Activated CD4-positive, alpha-beta T cell treated with anti-CD3 and anti-CD28 coated beads, Interleukin-2, Interleukin-6, amounts not matched to agents 100 ng/mL and 50 ng/mL, durations not matched to agents 16 hours and 8 hours (primary cell): ENCODE measurements at regions not wholly inside any gene's neighbourhood (a gene's known extent, or its start where the extent isn't known, plus 50 kb on each side); places are given as distances from the start of the nearest gene placed in this dataset.

Source experiments
- DNase-seq: peaks from one replicate; pipeline ENCODE4 v3.0.0-alpha.2; 2020

DNA sequence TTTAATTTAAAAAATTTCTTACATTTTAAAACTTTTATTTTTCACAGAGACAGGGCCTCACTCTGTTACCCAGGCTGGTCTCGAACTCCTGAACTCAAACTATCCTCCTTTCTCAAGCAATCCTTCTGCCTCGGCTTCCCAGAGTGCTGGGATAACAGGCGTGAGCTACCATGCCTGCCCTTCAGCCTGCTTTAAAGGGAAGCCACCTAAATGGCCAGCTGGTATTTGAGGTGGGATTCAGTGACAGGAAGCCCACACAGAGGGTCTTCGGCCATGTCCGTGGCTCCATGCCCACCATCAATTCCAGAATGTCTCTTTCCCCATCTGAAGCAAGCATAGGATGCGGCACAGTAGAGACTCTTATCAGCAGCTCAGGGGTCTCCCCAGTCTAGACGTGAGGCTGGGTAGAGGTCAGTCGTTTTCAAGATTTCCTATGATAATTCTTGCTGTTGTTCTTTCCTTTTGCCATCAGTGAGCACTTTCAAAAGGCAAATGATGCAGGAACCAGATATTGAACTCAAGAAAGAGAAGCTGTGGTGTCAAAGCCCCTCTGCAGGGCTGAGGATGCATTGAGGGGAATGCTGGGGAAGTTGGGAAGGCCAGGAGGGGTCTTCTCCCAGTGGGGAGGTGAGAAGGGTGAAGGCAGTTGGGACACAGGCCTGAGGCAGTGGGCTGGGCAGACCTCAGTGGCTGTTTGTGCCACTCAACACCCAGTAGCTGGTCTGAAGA lies 291.5 kb upstream of the IGFBP3 start:
- no peak for DNase-seq

DNA sequence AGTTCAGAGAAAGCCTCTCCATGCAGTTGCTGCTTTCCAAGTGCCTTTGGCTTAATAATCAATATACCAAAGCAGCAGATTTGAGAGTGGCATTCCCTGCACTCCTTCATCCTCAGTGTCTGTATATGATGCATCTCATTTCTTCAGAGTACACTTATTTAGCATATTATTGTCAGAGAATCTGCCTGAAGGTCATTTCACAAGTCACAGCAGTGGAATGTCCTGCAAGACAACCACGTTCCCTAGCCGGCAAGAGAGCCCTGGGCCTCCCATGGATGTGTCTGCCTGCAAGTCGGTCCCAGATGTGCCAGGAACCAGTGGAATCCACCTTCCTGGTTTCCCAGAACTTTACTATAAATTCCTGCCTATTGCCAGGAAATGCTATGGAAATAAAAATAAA lies 289.4 kb upstream of the IGFBP3 start:
- no peak for DNase-seq

DNA sequence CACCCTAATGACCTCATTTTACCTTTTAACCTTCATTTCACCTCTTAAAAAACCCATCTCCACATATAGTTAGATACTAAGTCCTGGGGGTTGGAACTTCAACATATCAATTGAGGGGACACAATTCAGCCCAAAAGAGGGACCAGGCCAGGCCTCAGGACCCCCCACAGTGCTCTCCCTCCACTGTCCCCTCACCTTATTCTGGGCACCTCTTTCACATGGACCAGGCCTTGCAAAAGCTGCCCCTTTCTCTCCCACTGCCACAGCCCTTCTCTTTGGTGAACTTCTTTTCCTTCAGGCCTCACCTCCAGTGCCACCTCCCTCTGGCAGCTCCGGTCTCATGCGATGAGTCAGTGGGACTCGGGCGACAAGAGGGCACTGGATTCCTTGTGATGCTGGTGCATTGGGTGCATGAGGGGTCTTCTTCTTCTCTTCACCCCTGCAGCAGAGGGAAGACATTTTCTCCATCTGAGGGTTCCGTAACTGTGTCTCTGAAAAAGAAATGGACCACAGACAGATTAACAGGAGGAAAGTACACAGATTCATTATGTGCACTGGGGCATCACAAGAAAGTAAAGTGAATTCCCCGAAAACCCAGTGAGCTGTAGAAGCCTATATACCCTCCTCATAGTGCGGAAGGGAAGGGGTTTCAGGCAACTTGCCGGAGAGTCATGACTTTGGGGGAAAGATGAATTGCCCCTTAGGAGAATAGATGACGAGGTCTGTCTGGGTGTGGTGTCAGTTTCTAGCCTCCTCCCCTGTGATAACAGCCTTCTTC lies 288.7 kb upstream of the IGFBP3 start:
- DNase-seq, result no peak

DNA sequence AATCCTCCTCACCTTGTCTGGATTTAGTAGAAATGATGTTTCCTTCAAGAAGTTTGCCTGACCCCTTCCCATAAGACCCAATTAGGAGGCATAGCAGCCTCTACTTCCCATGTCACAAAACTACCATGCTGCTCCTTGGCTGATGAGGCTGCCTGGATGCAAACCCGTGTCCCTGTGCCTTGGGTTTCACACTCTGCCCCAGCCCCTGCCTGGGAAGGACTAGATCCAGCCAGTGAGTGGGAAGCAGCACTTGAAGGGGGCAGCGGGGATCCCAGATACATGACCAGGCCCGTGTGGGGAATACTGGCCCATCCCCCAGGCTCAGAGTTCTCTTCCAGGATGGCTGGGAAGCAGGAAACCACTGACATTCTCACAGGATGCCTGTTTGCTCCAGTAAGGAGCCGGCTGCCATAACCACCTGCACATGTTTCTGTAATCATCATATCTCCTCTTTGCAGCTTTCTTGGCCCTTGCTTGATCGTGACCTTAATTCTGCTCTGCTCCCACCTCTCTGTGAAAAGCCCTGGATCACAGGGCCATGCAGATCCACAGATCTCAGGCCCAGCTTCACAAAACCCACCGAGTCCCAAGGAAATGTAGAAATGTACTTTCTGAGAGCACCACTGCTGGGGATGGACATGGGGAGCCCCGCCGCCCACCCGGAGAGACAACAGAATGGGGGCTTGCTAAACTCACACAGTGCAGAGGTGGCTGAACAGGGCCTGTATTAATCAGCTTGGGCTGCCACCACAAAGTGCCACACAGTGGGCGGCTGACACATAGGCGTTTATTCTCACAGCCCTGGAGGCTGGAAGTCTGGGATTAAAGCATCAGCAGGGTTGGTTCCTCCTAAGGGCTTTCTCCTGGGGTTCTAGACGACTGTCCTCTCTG lies 287.8 kb upstream of the IGFBP3 start:
- no peak for DNase-seq

DNA sequence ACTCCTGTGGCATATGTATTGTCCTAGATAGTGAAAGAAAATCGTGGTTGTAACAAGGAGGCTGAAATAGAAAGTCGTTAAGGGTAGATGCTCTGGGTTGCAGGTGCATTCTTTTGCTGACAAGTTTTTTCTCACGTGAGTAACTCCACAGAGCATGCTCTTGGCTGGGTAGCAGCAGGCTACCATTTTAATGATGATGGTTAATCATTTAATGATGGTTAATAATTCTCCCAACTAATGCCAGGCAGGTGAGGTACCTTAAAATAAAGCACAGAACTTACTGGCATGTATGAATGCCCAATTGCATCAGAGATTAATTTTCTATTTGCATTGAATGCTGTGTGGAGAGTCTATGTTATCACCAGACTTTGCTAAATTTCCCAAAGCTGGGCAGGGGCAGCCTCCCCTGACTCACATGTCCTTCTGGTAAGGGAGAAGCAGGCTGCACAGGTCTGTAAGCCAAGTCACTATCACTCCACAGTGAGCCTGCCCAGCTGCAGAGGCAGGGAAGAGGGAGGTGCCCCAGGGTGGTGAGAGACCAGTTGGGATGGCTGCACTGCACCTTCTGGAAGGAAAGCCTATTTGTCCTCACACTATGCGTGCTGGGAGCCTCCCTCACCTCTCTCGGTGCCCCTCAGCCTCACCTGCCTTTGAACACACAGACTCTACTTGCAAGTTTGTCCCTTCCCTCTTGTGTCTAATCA lies 287.0 kb upstream of the IGFBP3 start:
- DNase-seq, result no peak

DNA sequence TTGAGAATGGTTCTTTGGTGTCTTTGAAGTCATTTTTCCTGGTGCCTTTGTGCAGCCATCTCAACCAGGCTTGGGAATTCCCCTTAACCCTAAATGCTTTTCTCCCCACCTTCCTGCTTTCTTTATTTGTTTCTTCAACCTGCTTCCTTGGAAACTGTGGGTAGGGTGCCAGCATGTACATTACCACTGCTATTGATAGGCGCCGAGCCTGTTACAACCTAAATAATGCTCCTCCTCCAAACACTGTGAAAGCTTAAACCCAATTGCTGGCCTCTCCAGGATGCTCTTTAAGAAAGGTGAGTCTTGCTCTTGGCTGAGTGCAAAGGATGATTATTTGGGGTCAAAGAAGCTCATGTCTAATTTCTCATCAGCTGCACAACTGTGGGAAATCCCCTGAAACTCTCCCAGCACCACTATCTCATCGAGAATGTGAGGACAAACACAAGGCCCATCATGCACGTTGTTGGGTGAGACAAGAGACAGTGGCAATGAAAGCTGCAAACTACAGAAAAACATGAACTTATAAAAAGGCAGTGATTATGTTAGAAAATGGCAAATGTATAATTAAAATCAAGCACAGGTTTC lies 285.5 kb upstream of the IGFBP3 start:
- DNase-seq, result no peak

DNA sequence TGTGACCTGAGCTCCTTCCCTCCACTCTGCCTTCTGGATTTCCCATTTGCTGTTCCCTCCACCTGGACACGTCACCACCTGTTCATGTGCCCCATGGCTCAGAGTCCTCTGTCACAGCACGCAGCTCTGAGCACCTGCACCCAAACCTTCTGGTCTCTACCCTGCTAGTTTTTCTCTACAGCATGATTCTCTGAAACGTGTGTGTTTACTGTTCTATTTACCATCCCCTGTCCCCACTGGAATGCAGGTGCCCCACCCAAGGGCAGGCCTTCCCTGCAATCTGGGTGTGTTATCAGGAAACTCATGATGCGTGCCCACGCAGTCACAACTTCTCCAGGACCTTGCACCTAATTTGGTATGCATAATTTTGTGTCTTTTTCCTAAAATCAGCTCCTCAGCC lies 284.4 kb upstream of the IGFBP3 start:
- no peak for DNase-seq

DNA sequence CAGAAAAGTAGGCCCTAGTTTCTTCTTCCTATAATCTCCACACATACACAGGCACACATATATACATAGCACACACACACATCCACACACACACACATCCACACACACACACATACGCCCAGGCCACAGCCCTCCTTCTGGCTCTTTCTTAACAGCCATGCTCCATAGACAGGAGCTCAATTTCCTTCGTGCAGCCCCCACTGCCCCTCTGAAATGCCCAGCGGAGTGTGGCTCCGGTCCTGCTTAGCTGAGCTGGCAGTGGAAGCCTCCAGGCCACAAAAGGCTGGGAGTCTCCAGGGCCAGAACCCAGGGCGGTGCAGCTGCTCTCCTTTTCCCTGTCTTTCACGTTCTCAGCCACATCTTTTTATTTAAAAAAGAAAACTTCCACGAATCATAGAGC lies 282.9 kb upstream of the IGFBP3 start:
- no peak for DNase-seq

DNA sequence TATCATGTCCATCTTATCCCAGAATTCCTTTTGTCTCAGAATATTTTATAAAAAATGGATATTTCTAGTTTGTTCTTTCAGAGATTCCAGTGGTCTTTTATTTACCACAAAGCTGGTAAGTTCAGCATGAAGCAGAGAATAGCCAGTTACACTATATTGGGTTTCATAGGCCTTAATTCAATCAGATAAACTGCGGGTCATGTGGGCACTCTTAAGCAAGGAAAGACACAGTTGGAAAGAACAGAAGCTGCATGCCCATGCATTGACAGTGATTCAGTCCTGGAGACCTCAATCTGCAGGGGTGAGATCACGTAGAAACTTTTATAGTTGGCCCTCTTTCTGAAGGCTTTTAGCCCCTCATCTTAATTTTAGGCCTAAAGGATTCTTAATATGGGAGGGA lies 281.3 kb upstream of the IGFBP3 start:
- no peak for DNase-seq

DNA sequence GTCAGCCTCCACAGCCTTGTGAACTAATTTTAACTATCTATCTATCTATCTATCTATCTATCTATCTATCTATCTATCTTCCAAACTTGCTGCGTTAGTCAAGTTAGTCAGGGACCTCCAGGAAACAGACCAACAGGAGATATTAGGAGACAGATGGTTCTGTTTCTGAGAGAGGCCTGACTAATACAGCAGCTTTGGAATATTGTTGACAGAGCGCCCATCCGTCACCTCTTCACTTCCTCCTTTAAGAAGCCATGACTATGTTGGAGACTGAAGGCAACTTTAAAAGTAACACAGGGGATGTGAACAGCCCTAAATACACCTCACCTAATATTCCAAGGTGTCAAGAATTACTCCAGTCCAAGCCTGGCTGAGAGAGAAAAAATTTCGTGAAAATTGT lies 280.9 kb upstream of the IGFBP3 start:
- no peak for DNase-seq

DNA sequence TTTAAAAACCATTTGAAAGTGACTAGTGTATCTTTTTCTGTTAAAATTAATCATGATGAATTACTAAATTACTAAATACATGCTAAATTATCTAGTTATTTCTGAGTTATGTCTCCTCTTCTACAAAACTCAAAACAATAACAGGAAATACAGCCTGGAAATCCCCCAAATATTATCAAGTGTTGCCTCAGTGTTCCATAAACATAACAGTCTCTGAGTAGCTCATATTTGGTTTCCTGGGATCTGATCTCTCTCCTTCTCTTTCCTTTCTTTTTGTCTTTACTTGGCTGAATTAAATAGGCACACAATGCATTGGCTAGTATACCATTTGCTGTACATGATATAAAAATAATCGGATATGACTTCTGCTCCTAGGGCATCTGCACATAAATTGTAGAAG lies 277.6 kb upstream of the IGFBP3 start:
- DNase-seq, result no peak

DNA sequence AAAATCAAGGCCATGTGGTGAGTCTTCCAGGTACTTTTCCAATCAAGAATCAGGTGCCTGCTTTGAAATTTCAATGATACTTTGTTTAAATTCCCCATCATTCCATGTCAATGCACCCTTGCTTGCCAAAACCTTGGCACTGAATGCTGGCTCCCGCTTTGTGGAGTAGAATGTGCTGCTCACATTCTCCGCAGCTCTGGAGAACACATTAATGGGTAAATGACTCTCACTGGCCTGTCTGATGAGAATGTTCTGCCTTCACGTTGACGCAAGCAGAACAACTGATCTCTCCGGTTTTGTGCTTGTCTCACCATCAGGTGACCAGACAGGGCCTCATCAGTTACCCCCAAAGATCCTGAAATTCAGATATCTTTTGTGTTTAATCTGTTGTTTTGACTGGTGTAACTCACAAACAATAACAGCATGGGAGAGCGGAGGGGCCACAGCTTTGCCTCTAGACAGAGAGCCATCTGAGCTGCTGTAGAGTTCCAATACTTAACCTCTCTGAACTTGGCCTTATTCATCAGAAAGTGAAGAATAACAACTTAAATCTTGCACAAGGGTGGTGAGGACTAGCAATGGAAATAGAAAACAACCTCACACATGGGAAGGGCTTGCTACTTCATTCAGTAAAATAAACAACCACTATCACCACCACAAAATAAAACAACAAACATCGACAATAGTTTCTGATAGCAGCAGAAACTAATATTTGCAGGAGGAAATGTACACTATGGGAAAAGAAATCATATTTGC lies 276.9 kb upstream of the IGFBP3 start:
- DNase-seq, result no peak

DNA sequence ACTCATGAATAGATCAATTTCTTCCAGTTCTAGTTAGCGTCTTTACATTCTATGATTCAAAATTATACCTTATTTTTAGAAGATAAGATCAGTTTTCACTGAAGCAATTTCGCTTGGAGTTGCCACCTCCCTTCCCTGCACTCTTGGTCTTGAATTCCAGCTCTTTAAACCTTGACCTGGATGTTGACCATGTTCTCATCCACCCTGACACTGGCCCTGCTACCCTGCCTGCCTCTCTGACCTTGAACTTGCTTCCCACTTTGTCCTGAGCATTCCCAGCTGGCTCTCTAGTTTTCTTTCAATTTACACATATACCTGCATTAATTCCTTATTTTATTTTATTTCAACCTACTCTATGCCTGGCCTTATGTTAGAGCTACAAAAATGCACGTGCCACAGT lies 274.9 kb upstream of the IGFBP3 start:
- no peak for DNase-seq

DNA sequence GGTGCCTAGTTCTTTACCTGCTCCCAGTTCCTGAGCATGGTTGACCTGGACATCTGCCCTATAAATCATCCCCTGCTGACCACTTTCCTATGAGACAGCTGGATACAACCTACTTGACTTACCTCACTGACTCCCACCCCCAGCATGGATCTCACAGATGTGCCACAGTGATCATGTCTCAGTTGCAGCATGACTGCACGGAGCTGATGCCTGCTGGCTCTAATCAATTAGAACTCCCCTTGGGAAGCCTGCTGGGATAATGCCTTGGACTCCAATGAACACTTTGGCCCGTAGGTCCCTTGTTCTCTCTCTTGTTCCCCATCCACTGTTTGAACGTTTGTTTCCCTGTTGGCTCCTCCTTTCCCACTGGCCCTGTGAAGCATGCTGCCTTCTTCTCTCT lies 271.2 kb upstream of the IGFBP3 start:
- no peak for DNase-seq

DNA sequence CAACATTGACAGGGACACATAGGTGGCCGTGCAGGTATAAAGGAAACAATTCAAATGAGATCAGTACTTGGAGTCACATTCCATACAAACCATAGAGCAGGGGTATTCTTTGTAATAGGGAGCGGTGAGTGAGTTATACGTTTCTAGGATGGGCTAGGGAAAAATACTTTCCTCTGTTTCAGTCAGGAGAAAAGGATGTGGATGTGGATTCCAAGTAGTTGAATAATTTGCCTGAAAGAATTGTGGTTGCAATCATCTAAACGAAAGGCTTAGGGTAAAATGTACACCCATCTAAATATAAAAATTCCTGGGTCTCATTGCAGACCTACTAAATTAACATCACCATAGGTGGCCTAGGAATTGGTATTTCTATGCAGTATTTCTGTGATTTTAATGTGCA lies 270.7 kb upstream of the IGFBP3 start:
- no peak for DNase-seq

DNA sequence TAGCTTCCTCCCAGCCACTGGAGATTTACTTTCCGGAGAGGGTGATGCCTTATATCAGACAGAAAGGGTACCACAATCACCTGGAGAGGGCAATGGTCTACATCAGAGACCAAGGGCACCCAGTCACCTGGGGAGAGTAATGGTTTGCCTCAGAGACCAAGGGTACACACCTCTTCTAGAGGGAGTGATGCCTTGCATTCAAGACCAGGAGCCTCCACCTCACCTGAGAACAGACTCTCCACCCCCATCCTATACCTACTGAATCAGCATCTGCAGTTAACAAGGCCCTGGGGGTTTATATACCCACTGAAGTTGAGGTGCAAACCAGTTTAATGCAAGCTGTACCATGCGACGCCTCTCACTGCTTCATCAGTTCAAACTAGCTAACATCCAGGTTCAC lies 270.2 kb upstream of the IGFBP3 start:
- no peak for DNase-seq

DNA sequence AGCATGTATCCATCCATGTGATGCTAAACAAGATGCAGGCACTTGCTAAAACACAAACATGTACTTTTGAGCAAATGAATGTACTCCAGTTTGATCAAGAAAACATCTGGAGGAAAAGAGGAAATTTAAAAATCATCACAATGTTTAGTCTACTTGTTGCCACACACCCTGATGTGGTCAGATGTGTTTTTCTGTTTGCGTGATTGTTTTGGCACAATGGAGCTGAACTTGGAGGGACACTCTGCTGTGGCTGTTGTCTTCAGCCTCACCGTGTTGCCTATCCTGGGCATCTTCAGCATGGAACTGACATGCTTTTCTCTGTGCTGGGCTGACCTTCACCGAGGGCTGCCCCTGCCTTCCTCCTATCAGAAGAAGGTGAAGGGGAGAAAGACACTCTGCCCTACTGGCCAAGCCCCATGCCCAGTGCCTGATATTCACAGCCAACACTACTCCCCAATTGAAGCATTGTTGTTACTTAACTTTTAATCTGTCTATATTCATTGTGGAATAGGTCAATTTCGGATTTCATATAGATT lies 268.3 kb upstream of the IGFBP3 start:
- DNase-seq, result no peak

DNA sequence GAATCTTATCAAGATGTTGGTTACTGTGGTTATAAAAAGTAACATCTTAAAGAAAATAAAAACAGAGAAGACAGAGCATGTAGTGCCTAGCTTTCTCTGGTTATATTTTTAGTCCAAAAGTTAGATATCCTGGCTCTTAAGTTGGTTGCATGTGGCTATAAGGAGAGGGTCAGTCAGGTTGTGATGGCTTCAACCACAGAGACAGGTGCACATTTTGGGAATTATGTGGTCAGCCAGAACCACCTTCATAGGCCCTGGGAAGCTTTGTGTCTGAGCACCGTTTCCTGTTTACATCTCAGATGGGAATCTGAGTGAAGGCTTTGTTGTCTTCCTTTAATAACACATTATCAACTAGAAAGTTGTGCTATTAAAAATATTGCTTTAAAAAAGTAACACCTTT lies 265.1 kb upstream of the IGFBP3 start:
- DNase-seq, result no peak

DNA sequence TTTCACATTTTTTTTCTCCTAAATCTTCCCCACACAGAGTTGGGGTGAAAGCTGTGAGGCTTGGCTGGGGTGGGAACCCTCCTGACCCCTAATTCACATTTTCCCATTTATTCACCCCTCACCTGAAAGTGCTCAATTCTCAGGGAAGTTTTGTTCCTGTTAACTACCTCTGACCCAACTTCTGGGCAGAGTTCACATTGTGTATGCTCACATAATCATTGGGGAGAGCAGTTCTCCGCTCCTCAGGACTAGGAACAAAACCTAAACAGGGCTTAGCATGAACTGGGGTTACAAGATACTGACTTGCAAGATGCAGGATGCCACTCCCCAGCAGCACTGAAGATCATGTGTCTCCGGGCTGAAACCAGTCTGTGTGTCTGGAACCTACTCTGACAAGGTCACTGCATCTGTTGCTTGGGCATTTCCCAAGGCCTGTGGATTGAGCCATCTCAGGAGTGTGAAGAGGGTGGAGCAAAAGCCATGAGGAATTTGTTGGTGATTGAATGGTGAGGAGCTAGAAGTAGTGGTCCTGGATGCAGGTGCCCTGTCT lies 258.1 kb upstream of the IGFBP3 start:
- no peak for DNase-seq

DNA sequence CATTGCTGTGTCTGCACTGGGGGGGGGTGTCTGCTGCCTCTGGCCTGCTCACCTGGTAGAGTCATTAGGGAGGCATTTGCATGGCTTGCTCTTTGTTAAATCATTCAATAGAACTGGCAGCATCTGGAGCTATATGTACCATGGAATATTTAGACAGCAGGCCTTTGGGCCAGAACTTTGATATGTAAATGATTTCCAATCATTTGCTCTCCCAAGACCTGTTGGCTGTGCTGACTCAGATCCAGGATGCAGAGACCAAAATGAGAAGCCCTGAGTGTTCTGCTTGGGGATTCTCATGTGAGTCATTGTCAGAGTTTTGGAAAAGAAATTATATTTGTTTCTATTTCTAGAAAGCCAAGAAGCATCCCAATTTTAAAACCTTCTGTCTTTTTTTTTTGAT lies 257.6 kb upstream of the IGFBP3 start:
- DNase-seq, result no peak

DNA sequence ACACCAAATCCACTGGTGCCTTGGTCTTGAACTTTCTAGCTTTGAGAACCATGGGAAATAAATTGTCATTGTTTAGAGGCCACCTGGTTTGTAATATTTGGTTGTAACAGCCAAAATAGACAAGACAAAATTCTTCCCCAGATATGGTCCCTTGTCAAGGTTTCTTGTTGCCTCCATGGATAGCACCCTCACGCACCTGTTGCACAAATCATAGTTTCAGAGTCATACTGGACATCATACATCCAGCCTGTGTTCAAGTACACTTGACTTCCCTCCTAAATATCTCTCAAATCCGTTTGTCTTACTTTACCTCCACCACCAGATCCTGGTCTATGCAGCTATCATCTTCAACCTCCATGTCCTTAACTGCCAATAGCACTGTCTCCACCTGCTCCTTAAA lies 256.7 kb upstream of the IGFBP3 start:
- DNase-seq, result no peak
